SK-N-MC (cell line): ENCODE measurements at regions not wholly inside any gene's neighbourhood (a gene's known extent, or its start where the extent isn't known, plus 50 kb on each side); places are given as distances from the start of the nearest gene placed in this dataset.

ENCODE experiments used
- EZH2 ChIP-seq: fragments of 200-600 bp; sonication (generic); IDR thresholded peaks from one replicate; pipeline ENCODE4 v1.6.1; 2017; ENCODE audit warnings: antibody characterized with exemption
- FOXP2 ChIP-seq: optimal IDR thresholded peaks from 2 replicates; pipeline ENCODE3; 2011; ENCODE audit warnings: mild to moderate bottlenecking, moderate library complexity; ENCODE audit not compliant: insufficient read depth; ENCODE audit errors: extremely low read length, control extremely low read depth
- POLR2AphosphoS5 ChIP-seq: IDR thresholded peaks from 2 replicates; pipeline ENCODE4 v1.6.1; 2012; ENCODE audit warnings: mild to moderate bottlenecking, low read depth, low read length, borderline replicate concordance

DNA sequence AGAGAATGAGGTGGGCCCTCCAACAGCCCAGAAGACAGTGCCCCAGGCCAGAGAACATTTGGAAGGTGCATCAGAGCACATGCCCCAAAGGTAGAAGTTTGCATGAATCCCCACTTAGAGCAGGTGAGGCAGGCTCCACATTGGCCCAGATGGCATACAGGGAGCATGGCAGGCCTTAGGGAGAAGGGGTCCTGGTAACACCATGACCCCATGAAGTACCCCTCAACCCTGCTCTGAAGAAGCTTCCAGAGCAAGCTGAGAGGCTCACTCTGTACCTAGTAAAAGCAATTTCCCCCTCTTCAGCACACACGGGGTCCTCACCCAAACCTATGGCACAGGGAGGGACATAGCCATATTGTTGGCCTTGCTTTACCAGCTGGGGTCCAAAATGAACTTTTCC lies 162.6 kb downstream of the BUB3 start:
- TF ChIP-seq POLR2AphosphoS5 (no peak), EZH2 (no peak), FOXP2 (no peak)
